HEK293T (cell line): ENCODE measurements at regions not wholly inside any gene's neighbourhood (a gene's known extent, or its start where the extent isn't known, plus 50 kb on each side); places are given as distances from the start of the nearest gene placed in this dataset.

Source experiments
- ELF4 ChIP-seq: fragments of 450-650 bp; IDR thresholded peaks from 2 replicates; pipeline ENCODE4 v1.6.1; 2017; ENCODE audit warnings: antibody characterized with exemption
- FOXA1 ChIP-seq: fragments of 450-650 bp; IDR thresholded peaks from 2 replicates; pipeline ENCODE4 v1.6.1; 2016; ENCODE audit warnings: mild to moderate bottlenecking
- FOXK2 ChIP-seq: fragments of 450-650 bp; IDR thresholded peaks from 2 replicates; pipeline ENCODE4 v1.6.1; 2016; ENCODE audit warnings: mild to moderate bottlenecking
- FOXM1 ChIP-seq: fragments of 450-650 bp; IDR thresholded peaks from 2 replicates; pipeline ENCODE4 v1.6.1; 2017; ENCODE audit warnings: mild to moderate bottlenecking, borderline replicate concordance
- LEF1 ChIP-seq: fragments of 450-650 bp; IDR thresholded peaks from 2 replicates; pipeline ENCODE4 v1.6.1; 2017; ENCODE audit warnings: mild to moderate bottlenecking, borderline replicate concordance
- SP1 ChIP-seq: fragments of 450-650 bp; IDR thresholded peaks from 2 replicates; pipeline ENCODE4 v1.6.1; 2017
- SUZ12 ChIP-seq: fragments of 450-650 bp; IDR thresholded peaks from 2 replicates; pipeline ENCODE4 v1.6.1; 2016; ENCODE audit warnings: mild to moderate bottlenecking
- TF ChIP-seq, protein P1 (sequence below): fragments of 450-650 bp; IDR thresholded peaks from 2 replicates; pipeline ENCODE4 v1.6.1; 2016

DNA sequence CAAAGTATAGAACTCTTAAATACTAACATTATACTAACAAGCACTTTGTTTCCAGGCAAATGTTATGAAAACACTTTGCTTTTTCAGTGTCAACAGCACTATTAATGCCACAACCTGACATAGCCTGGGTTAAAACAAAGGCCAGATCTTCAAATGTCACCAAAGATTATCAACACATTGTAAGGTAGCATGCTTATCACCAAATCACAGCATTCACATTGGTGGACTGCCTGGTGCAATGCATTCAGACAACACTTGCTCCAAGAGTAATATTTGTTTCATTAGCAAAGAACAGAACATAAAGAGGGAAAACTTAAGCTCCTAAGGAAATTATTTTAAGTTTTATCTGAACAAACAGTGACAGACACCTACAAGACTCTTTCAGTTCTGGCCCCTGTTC is 1361.2 kb downstream of the CDH8 start:
- TF ChIP-seq SP1 (no peak), SUZ12 (no peak), FOXM1 (no peak), ELF4 (no peak), FOXA1 (no peak), LEF1 (no peak), FOXK2 (no peak)
- TF ChIP-seq, protein P1, sequence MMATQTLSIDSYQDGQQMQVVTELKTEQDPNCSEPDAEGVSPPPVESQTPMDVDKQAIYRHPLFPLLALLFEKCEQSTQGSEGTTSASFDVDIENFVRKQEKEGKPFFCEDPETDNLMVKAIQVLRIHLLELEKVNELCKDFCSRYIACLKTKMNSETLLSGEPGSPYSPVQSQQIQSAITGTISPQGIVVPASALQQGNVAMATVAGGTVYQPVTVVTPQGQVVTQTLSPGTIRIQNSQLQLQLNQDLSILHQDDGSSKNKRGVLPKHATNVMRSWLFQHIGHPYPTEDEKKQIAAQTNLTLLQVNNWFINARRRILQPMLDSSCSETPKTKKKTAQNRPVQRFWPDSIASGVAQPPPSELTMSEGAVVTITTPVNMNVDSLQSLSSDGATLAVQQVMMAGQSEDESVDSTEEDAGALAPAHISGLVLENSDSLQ: no peak
